ENCODE measurements at regions not wholly inside any gene's neighbourhood (a gene's known extent, or its start where the extent isn't known, plus 50 kb on each side); places are given as distances from the start of the nearest gene placed in this dataset.

- Mint-ChIP-seq H3K4me1 (no peaks in the 10 kb centered on the region), H3K36me3 (ENCODE audit: low read depth) (no peaks in the 10 kb centered on the region), H3K4me3 (no peak overlapping the region), H3K27ac (no peak overlapping the region), H3K9me3 (peaks cover 17% of the 10 kb centered on the region), H3K27me3 (ENCODE audit: low read depth) (peaks cover 4% of the 10 kb centered on the region)
- no peak for TF ChIP-seq CTCF (IDR thresholded peaks at IDR 0.05; ENCODE audit: unreplicated experiment in 3 of 3)
Measured at GRCh38 chr11:91773090-91773489, 451.5 kb upstream of the FAT3 start.

- H3K4me3 Mint-ChIP-seq, result no peak overlapping the region
Measured at GRCh38 chr11:91771961-91772360, 452.7 kb upstream of the FAT3 start.

GRCh38 chr11:91768783-91769182, 455.8 kb upstream of the FAT3 start:
- Mint-ChIP-seq H3K36me3 (ENCODE audit: low read depth) (no peaks in the 10 kb centered on the region), H3K27me3 (ENCODE audit: low read depth) (peaks cover 2% of the 10 kb centered on the region), H3K27ac (no peak overlapping the region), H3K9me3 (peaks cover 12% of the 10 kb centered on the region), H3K4me3 (no peak overlapping the region), H3K4me1 (no peaks in the 10 kb centered on the region)
- no peak for TF ChIP-seq CTCF (IDR thresholded peaks at IDR 0.05; ENCODE audit: unreplicated experiment in 3 of 3)

More at GRCh38 chr11:91771961-91772360, 452.7 kb upstream of the FAT3 start:
- H3K27ac Mint-ChIP-seq, result no peak overlapping the region
- H3K36me3 Mint-ChIP-seq (ENCODE audit: low read depth), result no peaks in the 10 kb centered on the region
- TF ChIP-seq CTCF (IDR thresholded peaks at IDR 0.05; ENCODE audit: unreplicated experiment in 3 of 3), result no peak
- peaks cover 16% of the 10 kb centered on the region for H3K9me3 Mint-ChIP-seq
- no peaks in the 10 kb centered on the region for H3K4me1 Mint-ChIP-seq
- peaks cover 4% of the 10 kb centered on the region for H3K27me3 Mint-ChIP-seq (ENCODE audit: low read depth)

- Mint-ChIP-seq H3K27ac (no peak overlapping the region), H3K4me1 (peaks cover 5% of the 10 kb centered on the region), H3K4me3 (no peak overlapping the region), H3K27me3 (ENCODE audit: low read depth) (no peaks in the 10 kb centered on the region), H3K9me3 (no peaks in the 10 kb centered on the region), H3K36me3 (ENCODE audit: low read depth) (no peaks in the 10 kb centered on the region)
- TF ChIP-seq CTCF (IDR thresholded peaks at IDR 0.05; ENCODE audit: unreplicated experiment in 3 of 3), result no peak
Measured at GRCh38 chr11:91763331-91763730, 461.3 kb upstream of the FAT3 start.

- no peaks in the 10 kb centered on the region for H3K36me3 Mint-ChIP-seq (ENCODE audit: low read depth)
- no peak for TF ChIP-seq CTCF (IDR thresholded peaks at IDR 0.05; ENCODE audit: unreplicated experiment in 3 of 3)
- peak overlapping the region in 1 of 3 experiments; percentile 5 for H3K27ac Mint-ChIP-seq
- H3K4me1 Mint-ChIP-seq, result peaks cover 5% of the 10 kb centered on the region
- H3K9me3 Mint-ChIP-seq, result no peaks in the 10 kb centered on the region
- H3K4me3 Mint-ChIP-seq, result no peak overlapping the region
- no peaks in the 10 kb centered on the region for H3K27me3 Mint-ChIP-seq (ENCODE audit: low read depth)
Measured at GRCh38 chr11:91761406-91762025, 463.1 kb upstream of the FAT3 start.

- no peak for TF ChIP-seq CTCF (IDR thresholded peaks at IDR 0.05; ENCODE audit: unreplicated experiment in 3 of 3)
- H3K27me3 Mint-ChIP-seq (ENCODE audit: low read depth), result no peaks in the 10 kb centered on the region
- peaks cover 5% of the 10 kb centered on the region for H3K4me1 Mint-ChIP-seq
- no peaks in the 10 kb centered on the region for H3K9me3 Mint-ChIP-seq
- no peak overlapping the region for H3K27ac Mint-ChIP-seq
- H3K4me3 Mint-ChIP-seq, result no peak overlapping the region
- no peaks in the 10 kb centered on the region for H3K36me3 Mint-ChIP-seq (ENCODE audit: low read depth)
Measured at GRCh38 chr11:91756829-91757480, 467.7 kb upstream of the FAT3 start.

All from nephron (organoid).